ENCODE measurements at regions not wholly inside any gene's neighbourhood (a gene's known extent, or its start where the extent isn't known, plus 50 kb on each side); places are given as distances from the start of the nearest gene placed in this dataset.

- H3K4me2 ChIP-seq (ENCODE audit: low read length), result no peak overlapping the region
- peaks cover 6% of the 10 kb centered on the region for H3K4me1 ChIP-seq (ENCODE audit: control insufficient read depth, insufficient read depth, low read length)
- H3K36me3 ChIP-seq (ENCODE audit: insufficient read depth, low read length), result no peaks in the 10 kb centered on the region
- H3K4me3 ChIP-seq (ENCODE audit: low read length), result no peak overlapping the region
- H3K27me3 ChIP-seq (ENCODE audit: control insufficient read depth, insufficient read depth, low read length), result no peaks in the 10 kb centered on the region
- H3K9ac ChIP-seq (ENCODE audit: low read depth, low read length), result no peak overlapping the region
- H3K9me3 ChIP-seq (replicated peaks; ENCODE audit: low read length), result no peaks in the 10 kb centered on the region
These were observed 272.2 kb downstream of the SNX13 start for GRCh38 chr7:17668122-17668521.

GRCh38 chr7:17669204-17669603 lies 271.1 kb downstream of the SNX13 start:
- Histone ChIP-seq H3K9me3 (replicated peaks; ENCODE audit: low read length) (no peaks in the 10 kb centered on the region), H3K4me1 (ENCODE audit: control insufficient read depth, insufficient read depth, low read length) (no peaks in the 10 kb centered on the region), H3K4me3 (ENCODE audit: low read length) (no peak overlapping the region), H3K4me2 (ENCODE audit: low read length) (no peak overlapping the region), H3K27me3 (ENCODE audit: control insufficient read depth, insufficient read depth, low read length) (no peaks in the 10 kb centered on the region), H3K36me3 (ENCODE audit: insufficient read depth, low read length) (no peaks in the 10 kb centered on the region), H3K9ac (ENCODE audit: low read depth, low read length) (no peak overlapping the region)

GRCh38 chr7:17671956-17672355 lies 268.3 kb downstream of the SNX13 start:
- no peak overlapping the region for H3K9ac ChIP-seq (ENCODE audit: low read depth, low read length)
- no peak overlapping the region for H3K4me2 ChIP-seq (ENCODE audit: low read length)
- no peaks in the 10 kb centered on the region for H3K27me3 ChIP-seq (ENCODE audit: control insufficient read depth, insufficient read depth, low read length)
- no peaks in the 10 kb centered on the region for H3K4me1 ChIP-seq (ENCODE audit: control insufficient read depth, insufficient read depth, low read length)
- H3K4me3 ChIP-seq (ENCODE audit: low read length), result no peak overlapping the region
- no peaks in the 10 kb centered on the region for H3K36me3 ChIP-seq (ENCODE audit: insufficient read depth, low read length)
- H3K9me3 ChIP-seq (replicated peaks; ENCODE audit: low read length), result no peaks in the 10 kb centered on the region

- H3K27me3 ChIP-seq (ENCODE audit: control insufficient read depth, insufficient read depth, low read length), result no peaks in the 10 kb centered on the region
- H3K9ac ChIP-seq (ENCODE audit: low read depth, low read length), result no peak overlapping the region
- peaks cover 7% of the 10 kb centered on the region for H3K4me1 ChIP-seq (ENCODE audit: control insufficient read depth, insufficient read depth, low read length)
- no peak overlapping the region for H3K4me2 ChIP-seq (ENCODE audit: low read length)
- no peak overlapping the region for H3K4me3 ChIP-seq (ENCODE audit: low read length)
- H3K36me3 ChIP-seq (ENCODE audit: insufficient read depth, low read length), result no peaks in the 10 kb centered on the region
- H3K9me3 ChIP-seq (replicated peaks; ENCODE audit: low read length), result no peaks in the 10 kb centered on the region
These were observed 267.5 kb downstream of the SNX13 start for GRCh38 chr7:17672783-17673182.

GRCh38 chr7:17674166-17674942 lies 265.9 kb downstream of the SNX13 start:
- H3K36me3 ChIP-seq (ENCODE audit: insufficient read depth, low read length), result no peaks in the 10 kb centered on the region
- no peak overlapping the region for H3K4me3 ChIP-seq (ENCODE audit: low read length)
- no peak overlapping the region for H3K9ac ChIP-seq (ENCODE audit: low read depth, low read length)
- H3K4me1 ChIP-seq (ENCODE audit: control insufficient read depth, insufficient read depth, low read length), result peaks cover 23% of the 10 kb centered on the region
- H3K9me3 ChIP-seq (replicated peaks; ENCODE audit: low read length), result no peaks in the 10 kb centered on the region
- no peaks in the 10 kb centered on the region for H3K27me3 ChIP-seq (ENCODE audit: control insufficient read depth, insufficient read depth, low read length)
- no peak overlapping the region for H3K4me2 ChIP-seq (ENCODE audit: low read length)

GRCh38 chr7:17674943-17675608 lies 265.2 kb downstream of the SNX13 start:
- H3K27me3 ChIP-seq (ENCODE audit: control insufficient read depth, insufficient read depth, low read length), result no peaks in the 10 kb centered on the region
- H3K36me3 ChIP-seq (ENCODE audit: insufficient read depth, low read length), result no peaks in the 10 kb centered on the region
- no peak overlapping the region for H3K4me3 ChIP-seq (ENCODE audit: low read length)
- peaks cover 30% of the 10 kb centered on the region for H3K4me1 ChIP-seq (ENCODE audit: control insufficient read depth, insufficient read depth, low read length)
- no peak overlapping the region for H3K9ac ChIP-seq (ENCODE audit: low read depth, low read length)
- H3K9me3 ChIP-seq (replicated peaks; ENCODE audit: low read length), result no peaks in the 10 kb centered on the region
- H3K4me2 ChIP-seq (ENCODE audit: low read length), result no peak overlapping the region

GRCh38 chr7:17677408-17677807 lies 262.9 kb downstream of the SNX13 start:
- no peaks in the 10 kb centered on the region for H3K9me3 ChIP-seq (replicated peaks; ENCODE audit: low read length)
- peak overlapping the region; percentile 9 for H3K9ac ChIP-seq (ENCODE audit: low read depth, low read length)
- no peak overlapping the region for H3K4me2 ChIP-seq (ENCODE audit: low read length)
- peaks cover 53% of the 10 kb centered on the region for H3K4me1 ChIP-seq (ENCODE audit: control insufficient read depth, insufficient read depth, low read length)
- no peaks in the 10 kb centered on the region for H3K27me3 ChIP-seq (ENCODE audit: control insufficient read depth, insufficient read depth, low read length)
- no peak overlapping the region for H3K4me3 ChIP-seq (ENCODE audit: low read length)
- no peaks in the 10 kb centered on the region for H3K36me3 ChIP-seq (ENCODE audit: insufficient read depth, low read length)

GRCh38 chr7:17678896-17679295 lies 261.4 kb downstream of the SNX13 start:
- peak overlapping the region; percentile 47 for H3K9ac ChIP-seq (ENCODE audit: low read depth, low read length)
- H3K27me3 ChIP-seq (ENCODE audit: control insufficient read depth, insufficient read depth, low read length), result no peaks in the 10 kb centered on the region
- no peak overlapping the region for H3K4me3 ChIP-seq (ENCODE audit: low read length)
- peaks cover 68% of the 10 kb centered on the region for H3K4me1 ChIP-seq (ENCODE audit: control insufficient read depth, insufficient read depth, low read length)
- peak overlapping the region; percentile 74 for H3K4me2 ChIP-seq (ENCODE audit: low read length)
- no peaks in the 10 kb centered on the region for H3K9me3 ChIP-seq (replicated peaks; ENCODE audit: low read length)
- H3K36me3 ChIP-seq (ENCODE audit: insufficient read depth, low read length), result no peaks in the 10 kb centered on the region

- H3K4me1 ChIP-seq (ENCODE audit: control insufficient read depth, insufficient read depth, low read length), result peaks cover 68% of the 10 kb centered on the region
These were observed 260.8 kb downstream of the SNX13 start for GRCh38 chr7:17679458-17679857.

GRCh38 chr7:17680026-17680425 lies 260.3 kb downstream of the SNX13 start:
- H3K4me3 ChIP-seq (ENCODE audit: low read length), result peak overlapping the region; percentile 50
- no peaks in the 10 kb centered on the region for H3K9me3 ChIP-seq (replicated peaks; ENCODE audit: low read length)
- H3K4me1 ChIP-seq (ENCODE audit: control insufficient read depth, insufficient read depth, low read length), result peaks cover 68% of the 10 kb centered on the region
- H3K9ac ChIP-seq (ENCODE audit: low read depth, low read length), result peak overlapping the region; percentile 78
- H3K36me3 ChIP-seq (ENCODE audit: insufficient read depth, low read length), result no peaks in the 10 kb centered on the region
- H3K27me3 ChIP-seq (ENCODE audit: control insufficient read depth, insufficient read depth, low read length), result no peaks in the 10 kb centered on the region
- H3K4me2 ChIP-seq (ENCODE audit: low read length), result peak overlapping the region; percentile 74

More at GRCh38 chr7:17679458-17679857, 260.8 kb downstream of the SNX13 start:
- peak overlapping the region; percentile 74 for H3K4me2 ChIP-seq (ENCODE audit: low read length)
- H3K4me3 ChIP-seq (ENCODE audit: low read length), result peak overlapping the region; percentile 50
- no peaks in the 10 kb centered on the region for H3K36me3 ChIP-seq (ENCODE audit: insufficient read depth, low read length)
- no peaks in the 10 kb centered on the region for H3K9me3 ChIP-seq (replicated peaks; ENCODE audit: low read length)
- no peaks in the 10 kb centered on the region for H3K27me3 ChIP-seq (ENCODE audit: control insufficient read depth, insufficient read depth, low read length)
- H3K9ac ChIP-seq (ENCODE audit: low read depth, low read length), result peak overlapping the region; percentile 47

- Histone ChIP-seq H3K9ac (ENCODE audit: low read depth, low read length) (peak overlapping the region; percentile 78), H3K36me3 (ENCODE audit: insufficient read depth, low read length) (no peaks in the 10 kb centered on the region), H3K27me3 (ENCODE audit: control insufficient read depth, insufficient read depth, low read length) (no peaks in the 10 kb centered on the region), H3K4me1 (ENCODE audit: control insufficient read depth, insufficient read depth, low read length) (peaks cover 68% of the 10 kb centered on the region), H3K4me2 (ENCODE audit: low read length) (peak overlapping the region; percentile 74), H3K4me3 (ENCODE audit: low read length) (no peak overlapping the region), H3K9me3 (replicated peaks; ENCODE audit: low read length) (no peaks in the 10 kb centered on the region)
These were observed 259.3 kb downstream of the SNX13 start for GRCh38 chr7:17680943-17681351.

GRCh38 chr7:17681965-17682364 lies 258.3 kb downstream of the SNX13 start:
- Histone ChIP-seq H3K4me1 (ENCODE audit: control insufficient read depth, insufficient read depth, low read length) (peaks cover 68% of the 10 kb centered on the region), H3K9ac (ENCODE audit: low read depth, low read length) (peak overlapping the region; percentile 7), H3K4me3 (ENCODE audit: low read length) (no peak overlapping the region), H3K27me3 (ENCODE audit: control insufficient read depth, insufficient read depth, low read length) (no peaks in the 10 kb centered on the region), H3K9me3 (replicated peaks; ENCODE audit: low read length) (no peaks in the 10 kb centered on the region), H3K4me2 (ENCODE audit: low read length) (peak overlapping the region; percentile 35), H3K36me3 (ENCODE audit: insufficient read depth, low read length) (no peaks in the 10 kb centered on the region)

Measured in skeletal muscle satellite cell (primary cell).